IPS-NIHi7 (cell line): ENCODE measurements at regions not wholly inside any gene's neighbourhood (a gene's known extent, or its start where the extent isn't known, plus 50 kb on each side); places are given as distances from the start of the nearest gene placed in this dataset.
"Not testable (repeated sequence)": the region's sequence is repeated elsewhere in the genome, so short reads cannot be mapped to it uniquely, and the experiment has no call there.

Source experiments
- DNase-seq: peaks from one replicate; pipeline ENCODE4 v3.0.0; 2012; ENCODE audit warnings: mixed read lengths; ENCODE audit errors: extremely low spot score

DNA sequence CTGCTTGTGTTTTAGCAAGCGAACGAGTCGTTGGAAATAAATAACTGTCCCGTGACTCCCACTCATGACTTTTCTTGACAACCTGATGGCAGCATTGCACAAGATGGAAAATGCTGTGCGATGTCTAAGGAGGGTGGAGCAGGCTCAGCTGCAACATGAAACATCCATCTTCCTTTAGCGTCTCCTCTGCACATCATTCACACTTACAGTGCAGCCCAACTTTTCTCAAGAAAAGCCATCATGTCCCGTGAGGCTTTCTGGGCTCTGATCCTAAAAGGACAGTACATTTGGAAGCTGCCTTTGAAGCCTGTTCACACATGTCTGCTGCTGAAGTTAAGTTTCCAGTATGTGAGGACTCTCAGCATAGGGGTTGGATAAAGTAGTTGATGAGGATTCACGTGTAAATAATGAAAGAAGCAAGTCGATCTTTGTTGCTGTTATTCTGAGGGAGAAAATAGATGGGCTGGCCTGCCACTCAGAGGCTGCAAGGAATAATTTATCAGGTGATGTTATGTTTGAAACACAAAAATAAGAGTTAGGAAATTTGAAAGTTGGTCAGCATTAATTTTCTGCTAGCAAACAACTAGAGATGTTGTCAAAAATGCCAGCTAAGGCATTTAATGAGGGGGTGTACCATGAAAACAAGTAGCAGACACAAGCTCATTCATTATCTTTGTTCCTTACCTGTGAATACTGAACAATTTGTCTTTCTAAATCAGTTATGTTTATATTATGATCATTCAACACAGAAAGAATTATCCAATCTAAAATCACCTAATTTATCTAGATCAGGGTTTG lies 328.7 kb upstream of the ZFP42 start:
- no peak for DNase-seq

DNA sequence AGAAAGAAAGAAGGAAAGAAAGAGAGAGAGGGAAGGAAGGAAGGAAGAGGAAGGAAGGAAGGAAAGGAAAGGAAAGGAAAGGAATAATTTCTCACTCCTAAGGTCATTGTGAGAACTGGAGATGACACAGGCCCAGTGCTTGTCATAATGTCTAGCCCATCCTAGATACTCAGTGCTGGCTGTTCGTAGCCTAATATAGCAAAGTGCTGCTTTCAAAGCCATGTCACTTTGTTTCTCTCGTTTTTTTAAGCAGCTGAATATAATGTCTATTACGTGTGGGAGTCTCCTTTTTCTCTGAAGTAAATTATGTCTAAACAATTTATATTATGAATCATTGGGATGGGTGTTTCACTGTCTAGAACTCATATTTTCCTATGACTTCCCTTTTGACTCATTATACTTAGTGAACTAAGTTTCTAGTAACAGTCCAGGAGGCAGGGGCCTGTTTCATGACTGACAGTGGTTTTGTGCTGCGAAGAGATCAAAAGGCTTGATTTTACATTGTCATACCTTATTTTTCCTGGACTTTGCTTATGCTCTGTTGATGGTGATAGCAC lies 327.0 kb upstream of the ZFP42 start:
- DNase-seq = no peak

- not testable (repeated sequence) for DNase-seq
Observed at GRCh38 chr4:187671521-187671920, 324.1 kb upstream of the ZFP42 start.

DNA sequence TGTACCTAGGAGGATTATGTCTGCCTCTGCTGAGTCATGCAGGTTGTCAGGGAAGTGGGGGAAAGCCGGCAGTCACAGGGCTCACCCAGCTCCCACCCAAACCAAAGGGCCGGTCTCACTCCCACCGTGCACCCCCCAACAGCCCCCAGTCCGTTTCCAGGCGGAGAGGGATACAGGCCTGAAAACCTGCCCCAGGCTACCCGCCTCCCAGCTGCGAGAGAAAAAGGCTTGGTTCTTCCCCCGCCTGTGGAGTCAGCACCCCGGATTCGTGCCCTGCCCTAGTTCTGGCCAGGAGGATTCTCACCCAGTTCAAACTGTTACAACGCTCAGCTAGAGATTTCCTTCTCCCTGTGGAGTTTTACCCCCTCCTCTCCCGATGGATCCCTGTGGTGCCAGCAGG lies 323.6 kb upstream of the ZFP42 start:
- DNase-seq = not testable (repeated sequence)

- DNase-seq = not testable (repeated sequence)
Observed at GRCh38 chr4:187672526-187672925, 323.0 kb upstream of the ZFP42 start.

GRCh38 chr4:187679450-187679849 lies 316.1 kb upstream of the ZFP42 start:
- DNase-seq = no peak

DNA sequence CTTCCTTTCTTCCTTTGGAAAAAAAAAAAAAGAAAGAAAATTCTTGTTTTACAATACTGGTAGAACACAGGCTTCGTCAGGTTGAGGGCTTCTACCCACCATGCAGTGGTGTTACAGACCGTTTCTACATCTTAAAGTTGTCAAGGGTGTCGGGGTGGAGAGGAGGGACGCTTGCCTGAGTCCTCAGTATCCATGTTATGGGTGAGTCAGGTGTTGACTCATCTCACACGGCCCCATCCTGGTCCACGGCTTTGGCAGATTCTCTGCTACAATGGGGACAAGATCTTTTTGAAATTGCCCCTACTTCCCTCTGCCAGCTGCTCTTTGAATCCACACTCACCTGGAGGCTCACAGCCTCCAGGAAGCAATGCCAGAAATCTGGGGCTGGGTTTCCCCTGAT lies 310.3 kb upstream of the ZFP42 start:
- no peak for DNase-seq

GRCh38 chr4:187687697-187688096 lies 307.9 kb upstream of the ZFP42 start:
- no peak for DNase-seq

- no peak for DNase-seq
Observed at GRCh38 chr4:187692626-187693025, 302.9 kb upstream of the ZFP42 start.

- DNase-seq = not testable (repeated sequence)
Observed at GRCh38 chr4:187695531-187695930, 300.0 kb upstream of the ZFP42 start.

DNA sequence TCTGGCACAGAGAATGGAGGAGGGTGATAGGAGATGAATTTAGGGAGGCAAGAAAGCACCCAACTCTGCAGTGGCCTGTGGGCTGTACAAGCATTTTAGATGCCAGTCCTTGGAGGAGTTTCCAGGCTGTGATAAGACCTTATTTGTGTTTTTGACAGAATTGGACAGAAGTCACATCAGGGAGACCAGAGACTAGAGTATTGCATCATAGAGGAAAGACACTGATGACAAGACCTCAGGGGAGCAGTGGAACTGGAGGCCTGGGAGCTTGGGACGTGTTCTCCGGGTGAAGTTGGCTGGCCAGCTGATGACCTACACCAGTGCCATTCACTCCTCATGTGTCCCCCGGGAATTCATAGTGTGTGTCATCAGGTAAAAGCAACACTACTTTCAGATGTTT lies 284.0 kb upstream of the ZFP42 start:
- DNase-seq = no peak

- no peak for DNase-seq
Observed at GRCh38 chr4:187714957-187715356, 280.6 kb upstream of the ZFP42 start.

GRCh38 chr4:187715466-187715865 lies 280.1 kb upstream of the ZFP42 start:
- DNase-seq = no peak

- DNase-seq = no peak
Observed at GRCh38 chr4:187724456-187724855, 271.1 kb upstream of the ZFP42 start.

- no peak for DNase-seq
Observed at GRCh38 chr4:187726485-187726884, 269.1 kb upstream of the ZFP42 start.

- DNase-seq = no peak
Observed at GRCh38 chr4:187732524-187732923, 263.0 kb upstream of the ZFP42 start.

GRCh38 chr4:187739771-187740170 lies 255.8 kb upstream of the ZFP42 start:
- no peak for DNase-seq

- DNase-seq = no peak
Observed at GRCh38 chr4:187744911-187745310, 250.7 kb upstream of the ZFP42 start.

DNA sequence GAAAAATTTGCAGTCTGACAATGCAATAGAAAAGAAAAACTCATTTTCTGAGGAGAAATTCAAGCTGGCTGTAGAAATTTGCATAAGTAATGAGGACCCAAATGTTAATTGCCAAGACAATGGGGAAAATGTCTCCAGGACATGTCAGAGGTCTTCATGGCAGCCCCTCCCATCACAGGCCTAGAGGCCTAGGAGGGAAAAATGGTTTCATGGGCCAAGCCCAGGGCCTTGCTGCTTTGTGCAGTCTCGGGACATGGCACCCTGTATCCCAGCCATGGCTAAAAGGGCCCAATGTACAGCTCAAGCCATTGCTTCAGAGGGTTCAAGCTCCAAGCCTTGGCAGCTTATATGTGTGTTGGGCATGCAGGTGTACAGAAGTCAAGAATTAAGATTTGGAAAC lies 244.9 kb upstream of the ZFP42 start:
- DNase-seq = not testable (repeated sequence)

GRCh38 chr4:187767158-187767557 lies 228.4 kb upstream of the ZFP42 start:
- DNase-seq = no peak

DNA sequence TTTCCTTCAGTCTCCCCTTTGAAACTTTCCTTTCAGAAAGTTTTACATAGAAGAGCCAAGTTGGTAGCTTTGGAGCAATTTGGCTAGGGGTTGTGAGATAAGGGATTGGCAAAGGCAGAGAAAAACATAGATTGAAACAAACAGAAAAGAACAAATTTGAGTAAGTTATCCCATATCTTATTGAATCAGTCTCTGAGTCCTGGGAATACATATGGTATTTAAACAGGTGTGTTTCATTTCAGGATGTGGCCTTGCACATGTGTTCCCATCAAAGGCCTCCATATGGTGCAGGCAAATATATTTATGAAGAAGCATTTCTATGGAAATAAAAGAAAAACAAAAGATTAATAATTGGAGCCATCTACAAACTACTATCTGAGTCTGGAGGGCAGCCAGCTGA lies 227.9 kb upstream of the ZFP42 start:
- DNase-seq = no peak

GRCh38 chr4:187770345-187770744 lies 225.2 kb upstream of the ZFP42 start:
- peak; percentile 19 for DNase-seq

GRCh38 chr4:187777954-187778353 lies 217.6 kb upstream of the ZFP42 start:
- DNase-seq = no peak

GRCh38 chr4:187780070-187780469 lies 215.5 kb upstream of the ZFP42 start:
- no peak for DNase-seq
